GM18502 (cell line): ENCODE measurements at regions not wholly inside any gene's neighbourhood (a gene's known extent, or its start where the extent isn't known, plus 50 kb on each side); places are given as distances from the start of the nearest gene placed in this dataset.
A peak's percentile ranks its signal among the peaks of the same experiment; 100 is the strongest.
"Not testable (repeated sequence)": the region's sequence is repeated elsewhere in the genome, so short reads cannot be mapped to it uniquely, and the experiment has no call there.

Experiments used
- ATAC-seq: cut with Tn5 transposase; IDR thresholded peaks from one replicate; pipeline ENCODE4 v1.9.1; 2021; ENCODE audit warnings: mild to moderate bottlenecking; ENCODE audit not compliant: unreplicated experiment, poor library complexity

DNA sequence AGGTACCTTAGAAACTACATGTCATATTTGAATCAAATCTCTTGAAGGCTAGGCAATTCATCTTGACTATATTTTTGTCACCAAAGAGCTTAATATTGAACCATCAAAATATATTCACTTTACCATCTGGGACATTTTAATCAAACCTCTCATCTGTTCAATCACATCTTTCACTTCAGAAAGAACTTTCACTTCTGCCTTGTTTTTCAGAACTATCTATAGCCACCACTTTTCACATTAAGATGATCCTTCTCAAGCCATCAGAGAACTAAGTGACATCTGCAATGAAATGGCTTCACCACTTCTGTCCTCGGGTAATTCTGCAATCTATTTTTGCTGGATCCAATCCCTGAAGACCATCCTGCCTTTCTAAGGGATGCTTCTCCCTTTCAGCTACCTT, 57.8 kb downstream of the OR2B2 start:
- ATAC-seq = no peak

- ATAC-seq = no peak
Measured at GRCh38 chr6:27851440-27851839, 60.8 kb downstream of the OR2B2 start.

GRCh38 chr6:27849001-27849400, 63.2 kb downstream of the OR2B2 start:
- not testable (repeated sequence) for ATAC-seq

GRCh38 chr6:27847706-27848105, 64.5 kb downstream of the OR2B2 start:
- ATAC-seq = no peak

DNA sequence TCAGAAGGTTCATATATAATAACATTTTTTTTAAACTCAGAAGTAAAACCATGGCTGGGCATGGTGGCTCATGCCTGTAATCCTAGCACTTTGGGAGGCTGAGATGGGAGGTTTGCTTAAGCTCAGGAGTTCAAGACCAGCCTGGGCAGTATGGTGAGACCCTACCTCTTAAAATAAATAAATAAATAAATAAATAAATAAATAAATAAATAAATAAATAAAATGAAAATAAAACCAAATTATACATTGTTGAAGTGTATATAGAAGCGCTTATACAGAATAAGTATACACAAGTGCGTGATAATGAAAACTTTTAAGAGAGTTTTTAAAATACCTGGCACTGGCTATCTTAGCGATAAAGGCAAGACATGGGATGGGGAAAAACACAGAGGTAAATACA, 71.6 kb downstream of the OR2B2 start:
- ATAC-seq = no peak

DNA sequence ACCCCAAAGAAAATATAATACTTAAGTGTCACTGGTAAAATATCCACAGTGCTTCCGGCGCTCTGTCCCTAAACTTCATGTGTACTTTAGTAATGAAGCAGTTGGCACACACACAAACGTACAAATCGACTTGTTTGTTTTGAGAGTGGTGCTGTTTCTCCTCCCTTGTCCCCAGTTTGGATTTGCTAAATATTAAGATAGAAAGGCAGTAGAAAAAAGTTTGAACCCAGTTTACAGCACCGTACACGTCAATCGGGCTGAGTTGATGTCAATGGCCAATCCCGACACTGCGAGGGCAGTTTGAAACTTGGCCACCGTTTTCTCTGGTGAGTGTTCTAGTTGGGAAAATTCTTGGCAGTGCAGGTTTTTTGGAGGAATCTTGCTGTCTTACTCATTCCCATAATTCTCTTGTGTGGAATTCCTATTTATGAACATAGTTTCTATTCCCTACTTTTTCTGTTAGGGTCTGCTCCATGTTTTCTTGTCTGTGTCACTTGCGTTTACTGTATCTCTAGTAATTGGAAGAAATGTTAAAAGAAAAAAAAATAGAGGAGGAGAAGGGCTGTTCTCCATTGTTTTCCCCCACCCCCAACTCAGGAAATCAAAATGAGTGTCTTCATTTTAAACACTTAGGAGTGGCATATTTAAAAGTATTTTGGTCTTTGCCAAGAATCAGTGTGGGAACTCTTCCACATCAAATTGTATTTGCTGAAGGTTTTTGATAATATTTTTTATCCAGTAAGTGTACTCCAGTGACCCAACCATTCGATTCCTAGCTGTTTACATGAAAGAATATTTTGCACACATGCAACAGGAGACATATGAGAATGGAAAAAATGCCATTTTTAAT, 72.3 kb downstream of the OR2B2 start:
- ATAC-seq = no peak

- ATAC-seq = no peak
Measured at GRCh38 chr6:27838945-27839625, 73.1 kb downstream of the OR2B2 start.

DNA sequence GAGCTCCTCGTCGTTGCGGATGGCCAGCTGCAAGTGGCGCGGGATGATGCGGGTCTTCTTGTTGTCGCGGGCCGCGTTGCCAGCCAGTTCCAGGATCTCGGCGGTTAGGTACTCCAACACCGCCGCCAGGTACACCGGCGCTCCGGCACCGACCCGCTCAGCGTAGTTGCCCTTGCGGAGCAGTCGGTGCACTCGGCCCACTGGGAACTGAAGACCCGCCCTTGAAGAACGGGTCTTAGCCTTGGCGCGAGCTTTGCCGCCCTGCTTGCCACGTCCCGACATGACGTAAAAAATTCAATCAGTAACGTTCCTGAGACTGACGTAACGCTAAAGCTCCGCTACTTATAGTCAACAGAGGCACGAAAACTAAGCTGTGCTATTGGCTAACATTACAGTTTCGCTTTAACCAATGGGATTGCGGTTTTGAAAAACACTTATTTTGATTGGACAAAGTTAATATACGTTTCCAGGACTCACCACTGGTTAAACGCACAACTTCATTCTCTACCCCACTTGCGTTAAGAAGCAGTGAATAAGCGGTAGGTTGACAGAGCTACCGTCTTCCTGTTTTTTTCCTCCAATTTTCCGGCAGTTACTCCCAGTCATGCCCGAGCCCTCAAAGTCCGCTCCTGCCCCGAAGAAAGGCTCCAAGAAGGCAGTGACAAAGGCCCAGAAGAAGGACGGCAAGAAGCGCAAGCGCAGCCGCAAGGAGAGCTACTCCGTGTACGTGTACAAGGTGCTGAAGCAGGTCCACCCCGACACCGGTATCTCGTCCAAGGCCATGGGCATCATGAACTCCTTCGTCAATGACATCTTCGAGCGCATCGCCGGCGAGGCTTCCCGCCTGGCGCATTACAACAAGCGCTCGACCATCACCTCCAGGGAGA, 73.9 kb downstream of the OR2B2 start:
- ATAC-seq = peak; percentile 75

DNA sequence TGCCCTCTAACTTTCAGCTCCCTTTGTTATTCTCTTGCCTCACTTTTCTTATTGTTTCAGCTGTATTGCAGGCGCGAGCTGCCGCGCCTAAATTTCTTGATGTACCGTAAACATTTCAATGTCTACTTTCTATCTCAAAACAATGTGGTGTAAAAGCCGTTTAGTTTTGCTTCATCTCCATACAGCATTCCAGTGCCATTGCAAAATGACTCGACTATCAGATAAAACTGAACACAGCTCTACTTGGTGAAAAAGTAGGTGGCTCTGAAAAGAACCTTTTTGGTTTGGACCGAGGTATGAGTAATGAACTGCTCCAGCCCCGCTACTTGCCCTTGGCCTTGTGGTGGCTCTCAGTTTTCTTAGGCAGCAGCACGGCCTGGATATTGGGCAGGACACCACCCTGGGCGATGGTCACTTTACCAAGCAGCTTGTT, 74.6 kb downstream of the OR2B2 start:
- no peak for ATAC-seq

DNA sequence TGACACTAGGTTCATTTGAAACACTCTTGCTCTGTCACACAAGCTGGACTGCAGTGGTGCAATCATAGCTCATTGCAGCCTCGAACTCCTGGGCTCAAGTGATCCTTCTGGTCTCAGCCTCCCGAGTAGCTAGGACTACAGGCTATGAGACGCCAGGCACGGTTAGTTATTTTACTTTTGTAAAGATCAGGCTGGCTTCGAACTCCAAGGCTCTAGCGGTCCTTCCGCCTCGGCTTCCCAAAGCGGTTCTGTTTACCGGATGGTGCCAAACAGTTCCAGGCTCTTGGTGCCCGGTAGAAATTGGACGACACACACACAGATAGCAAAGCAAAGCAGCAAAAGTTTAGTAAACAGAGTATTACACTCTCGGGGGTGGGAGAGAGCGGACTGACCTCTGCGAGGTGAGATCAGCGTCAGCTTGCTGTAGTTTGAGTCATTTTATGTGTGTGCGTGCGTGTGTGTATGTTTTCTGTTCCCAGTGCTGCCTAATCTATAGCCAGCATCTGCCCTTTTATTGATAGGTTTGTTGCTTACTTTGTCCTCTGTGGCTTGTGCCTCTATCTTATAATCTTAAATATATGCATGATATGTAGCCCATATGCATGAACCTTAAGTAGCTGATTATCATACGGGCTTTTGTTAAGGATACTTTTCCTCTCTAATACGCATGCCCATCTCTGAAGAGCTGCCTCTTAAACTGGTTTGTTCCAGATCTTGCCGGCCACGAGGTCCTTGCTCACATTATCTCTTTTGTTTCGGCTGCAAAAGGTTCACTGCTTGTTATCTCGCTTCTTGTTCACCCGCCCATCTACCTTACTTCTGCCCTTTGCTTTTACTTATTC, 75.2 kb downstream of the OR2B2 start:
- peak; percentile 39 for ATAC-seq

DNA sequence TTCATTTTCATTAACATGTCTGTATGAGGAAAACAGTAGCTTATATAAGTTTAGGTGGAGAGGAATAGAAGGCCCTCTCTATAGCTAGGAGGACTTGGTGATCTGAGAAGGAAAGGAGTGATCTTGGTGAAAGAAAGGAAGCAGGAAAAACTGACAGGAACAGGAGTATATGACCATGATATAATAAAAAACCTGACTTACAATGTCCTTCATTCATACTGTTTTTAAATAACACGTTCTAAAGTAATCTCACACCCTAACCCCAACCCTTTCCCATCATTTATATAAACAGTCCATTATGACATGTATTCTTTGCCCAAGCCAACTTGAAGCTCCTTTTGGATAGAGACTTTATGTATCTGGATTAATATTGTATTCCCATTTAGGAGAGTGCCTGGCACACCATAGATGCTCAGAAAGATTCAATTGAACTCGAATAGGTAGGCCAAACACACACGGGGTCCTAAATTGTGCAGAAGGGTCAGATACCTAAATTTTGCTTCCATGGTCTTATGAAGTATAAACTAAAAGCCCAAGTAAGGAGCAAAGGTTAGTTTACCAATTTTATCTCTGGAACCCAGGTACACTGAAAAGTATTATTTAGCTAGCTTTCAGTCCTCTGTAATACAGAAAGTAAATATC, 75.9 kb downstream of the OR2B2 start:
- ATAC-seq = no peak

DNA sequence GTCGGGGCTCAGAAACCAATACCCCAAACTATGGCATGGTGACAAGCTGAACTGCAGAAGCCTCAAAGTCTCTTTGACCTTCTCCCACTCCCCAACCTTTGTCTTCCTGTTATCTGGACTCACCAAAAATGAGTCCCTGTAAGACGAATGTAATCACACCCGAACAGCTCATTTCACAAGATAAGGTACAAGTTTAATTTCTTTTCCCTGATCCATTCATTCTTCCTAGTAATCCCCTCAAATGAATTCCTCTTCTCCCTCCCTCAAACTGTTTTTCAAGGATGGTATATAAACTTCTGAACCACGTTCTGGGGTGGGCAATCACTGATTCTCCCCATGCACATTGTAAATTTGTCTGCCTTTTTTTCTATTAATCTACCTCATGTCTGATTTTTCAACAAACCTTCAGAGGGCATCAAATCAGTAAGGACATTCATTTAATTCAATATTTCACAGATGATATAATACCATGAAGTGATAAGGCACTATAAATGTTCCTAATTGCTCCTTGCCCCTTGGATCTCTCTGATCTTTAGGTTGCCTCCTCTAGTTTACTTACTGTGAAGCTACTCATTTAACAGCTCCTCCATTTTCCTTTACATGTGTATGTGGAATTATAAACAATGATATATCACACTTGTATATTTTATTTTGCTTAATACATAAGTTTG, 77.2 kb downstream of the OR2B2 start:
- no peak for ATAC-seq

- ATAC-seq = no peak
Measured at GRCh38 chr6:27834384-27834783, 77.8 kb downstream of the OR2B2 start.

- peak; percentile 85 for ATAC-seq
Measured at GRCh38 chr6:27831434-27832081, 80.6 kb downstream of the OR2B2 start.

GRCh38 chr6:27830600-27831433, 81.4 kb downstream of the OR2B2 start:
- ATAC-seq = peak; percentile 77

DNA sequence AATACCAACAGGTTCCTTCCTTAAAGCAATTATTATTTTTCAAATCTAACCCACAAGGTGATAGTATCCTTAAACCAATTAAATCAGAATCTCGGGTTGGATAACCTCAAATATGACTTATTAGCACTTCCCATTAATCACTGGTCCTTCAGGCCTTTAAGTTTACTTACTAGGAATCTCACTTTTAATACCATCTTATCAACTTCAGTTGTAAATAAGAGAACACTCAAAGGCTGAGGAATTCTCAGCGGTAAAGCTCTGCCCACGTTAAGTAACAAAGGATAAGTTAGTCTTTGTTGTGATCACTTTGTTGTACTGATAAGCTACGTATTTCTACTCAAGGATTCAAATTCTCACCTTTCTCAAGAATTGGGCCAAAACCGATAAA, 82.0 kb downstream of the OR2B2 start:
- no peak for ATAC-seq

GRCh38 chr6:27829453-27830211, 82.6 kb downstream of the OR2B2 start:
- no peak for ATAC-seq
